ENCODE measurements at regions not wholly inside any gene's neighbourhood (a gene's known extent, or its start where the extent isn't known, plus 50 kb on each side); places are given as distances from the start of the nearest gene placed in this dataset.

DNA sequence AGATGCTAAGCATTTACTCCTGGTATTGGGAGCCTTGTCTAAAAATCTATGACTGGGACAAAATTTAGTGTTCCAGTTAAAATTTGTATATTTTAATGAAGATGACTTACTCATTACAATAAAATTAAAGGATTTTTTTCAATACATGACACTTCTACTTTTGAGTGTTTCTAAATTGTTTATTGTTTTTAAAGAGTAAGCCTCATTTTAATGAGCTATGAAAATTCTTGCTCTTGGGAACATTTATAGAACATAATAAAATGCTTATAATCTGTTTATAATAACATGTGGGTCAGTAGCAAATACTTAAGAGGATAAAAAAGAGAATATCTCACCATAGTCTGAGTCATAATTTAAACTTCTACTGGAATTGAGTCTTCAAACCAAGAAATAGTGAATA, 149.5 kb downstream of the PLCE1 start:
- TF ChIP-seq CTCF (IDR thresholded peaks at IDR 0.05; ENCODE audit: low read length) (no peak), EZH2phosphoT487 (IDR thresholded peaks at IDR 0.05; ENCODE audit: low read length) (no peak)
